NCI-H748 (cell line): ENCODE measurements at regions not wholly inside any gene's neighbourhood (a gene's known extent, or its start where the extent isn't known, plus 50 kb on each side); places are given as distances from the start of the nearest gene placed in this dataset.
"Not testable (repeated sequence)": the region's sequence is repeated elsewhere in the genome, so short reads cannot be mapped to it uniquely, and the experiment has no call there.

ENCODE experiments used
- DNase-seq: peaks from one replicate; lab custom pipeline; 2025; ENCODE audit not compliant: unreplicated experiment; lab: John Stamatoyannopoulos, UW

- not testable (repeated sequence) for DNase-seq
Observed at GRCh38 chr14:28641189-28641588, 125.4 kb upstream of the FOXG1 start.

GRCh38 chr14:28651148-28651547 is 115.4 kb upstream of the FOXG1 start:
- no peak for DNase-seq

GRCh38 chr14:28652782-28653181 is 113.8 kb upstream of the FOXG1 start:
- peak; percentile 84 for DNase-seq

GRCh38 chr14:28653521-28653920 is 113.1 kb upstream of the FOXG1 start:
- DNase-seq, result peak; percentile 75

- DNase-seq, result peak; percentile 93
Observed at GRCh38 chr14:28656704-28657255, 109.8 kb upstream of the FOXG1 start.

- DNase-seq, result peak; percentile 51
Observed at GRCh38 chr14:28661171-28661772, 105.3 kb upstream of the FOXG1 start.

- DNase-seq, result no peak
Observed at GRCh38 chr14:28666961-28667360, 99.6 kb upstream of the FOXG1 start.

GRCh38 chr14:28671425-28671824 is 95.2 kb upstream of the FOXG1 start:
- peak; percentile 51 for DNase-seq

- no peak for DNase-seq
Observed at GRCh38 chr14:28673056-28673455, 93.5 kb upstream of the FOXG1 start.

GRCh38 chr14:28676479-28676878 is 90.1 kb upstream of the FOXG1 start:
- no peak for DNase-seq

- no peak for DNase-seq
Observed at GRCh38 chr14:28677381-28677780, 89.2 kb upstream of the FOXG1 start.

GRCh38 chr14:28678887-28679286 is 87.7 kb upstream of the FOXG1 start:
- DNase-seq, result peak; percentile 66

GRCh38 chr14:28681681-28682080 is 84.9 kb upstream of the FOXG1 start:
- DNase-seq, result peak; percentile 6

- DNase-seq, result peak; percentile 89
Observed at GRCh38 chr14:28690029-28690692, 76.4 kb upstream of the FOXG1 start.

GRCh38 chr14:28695109-28695508 is 71.5 kb upstream of the FOXG1 start:
- no peak for DNase-seq

- DNase-seq, result no peak
Observed at GRCh38 chr14:28701733-28702132, 64.9 kb upstream of the FOXG1 start.

GRCh38 chr14:28703482-28703881 is 63.1 kb upstream of the FOXG1 start:
- no peak for DNase-seq

GRCh38 chr14:28704153-28704552 is 62.4 kb upstream of the FOXG1 start:
- DNase-seq, result no peak

GRCh38 chr14:28707814-28708213 is 58.8 kb upstream of the FOXG1 start:
- no peak for DNase-seq

- peak; percentile 22 for DNase-seq
Observed at GRCh38 chr14:28709571-28710305, 56.8 kb upstream of the FOXG1 start.
